Liver (tissue), 3 donors: ENCODE measurements at regions not wholly inside any gene's neighbourhood (a gene's known extent, or its start where the extent isn't known, plus 50 kb on each side); places are given as distances from the start of the nearest gene placed in this dataset.

Experiments
- EGR1 ChIP-seq, 2 donors: IDR thresholded peaks; 2 replicates each; pipeline ENCODE4 v1.6.1; 2016 to 2018; ENCODE audit warnings: antibody characterized with exemption in 2 of 2, low read depth in 2 of 2
- REST ChIP-seq: IDR thresholded peaks from 2 replicates; pipeline ENCODE4 v1.6.1; 2016; ENCODE audit warnings: antibody characterized with exemption, mild to moderate bottlenecking
- SP1 ChIP-seq: IDR thresholded peaks from 2 replicates; pipeline ENCODE4 v1.6.1; 2018; ENCODE audit warnings: antibody characterized with exemption, mild to moderate bottlenecking
- YY1 ChIP-seq: IDR thresholded peaks from 2 replicates; pipeline ENCODE4 v1.6.1; 2016; ENCODE audit warnings: antibody characterized with exemption, mild to moderate bottlenecking
- ZBTB33 ChIP-seq: IDR thresholded peaks from 2 replicates; pipeline ENCODE4 v1.6.1; 2016; ENCODE audit warnings: antibody characterized with exemption
- TF ChIP-seq, protein P1 (sequence below): fragments of 150-350 bp; IDR thresholded peaks from 2 replicates; pipeline ENCODE4 v1.5.1; 2017; ENCODE audit warnings: improper control_type of control experiment, low read depth, low read length; ENCODE audit not compliant: missing input control
- donor health status: healthy.
- donor health status: healthy.

GRCh38 chr2:185567196-185567595 is 171.4 kb upstream of the FSIP2 start:
- TF ChIP-seq, protein P1, sequence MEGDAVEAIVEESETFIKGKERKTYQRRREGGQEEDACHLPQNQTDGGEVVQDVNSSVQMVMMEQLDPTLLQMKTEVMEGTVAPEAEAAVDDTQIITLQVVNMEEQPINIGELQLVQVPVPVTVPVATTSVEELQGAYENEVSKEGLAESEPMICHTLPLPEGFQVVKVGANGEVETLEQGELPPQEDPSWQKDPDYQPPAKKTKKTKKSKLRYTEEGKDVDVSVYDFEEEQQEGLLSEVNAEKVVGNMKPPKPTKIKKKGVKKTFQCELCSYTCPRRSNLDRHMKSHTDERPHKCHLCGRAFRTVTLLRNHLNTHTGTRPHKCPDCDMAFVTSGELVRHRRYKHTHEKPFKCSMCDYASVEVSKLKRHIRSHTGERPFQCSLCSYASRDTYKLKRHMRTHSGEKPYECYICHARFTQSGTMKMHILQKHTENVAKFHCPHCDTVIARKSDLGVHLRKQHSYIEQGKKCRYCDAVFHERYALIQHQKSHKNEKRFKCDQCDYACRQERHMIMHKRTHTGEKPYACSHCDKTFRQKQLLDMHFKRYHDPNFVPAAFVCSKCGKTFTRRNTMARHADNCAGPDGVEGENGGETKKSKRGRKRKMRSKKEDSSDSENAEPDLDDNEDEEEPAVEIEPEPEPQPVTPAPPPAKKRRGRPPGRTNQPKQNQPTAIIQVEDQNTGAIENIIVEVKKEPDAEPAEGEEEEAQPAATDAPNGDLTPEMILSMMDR = no peak
- no peak for TF ChIP-seq SP1
- no peak for TF ChIP-seq REST
- no peak for TF ChIP-seq YY1
- no peak for TF ChIP-seq ZBTB33
- TF ChIP-seq EGR1 (IDR thresholded peaks at IDR 0.05; ENCODE audit: low read depth in 2 of 2) = no peak
